Heart left ventricle (tissue), 16 donors: ENCODE measurements at regions not wholly inside any gene's neighbourhood (a gene's known extent, or its start where the extent isn't known, plus 50 kb on each side); places are given as distances from the start of the nearest gene placed in this dataset.
A peak's percentile ranks its signal among the peaks of the same experiment; 100 is the strongest.

Experiments used
- ATAC-seq, 4 donors: fragments of 200-7000 bp; cut with Tn5 transposase; one replicate each; pipeline ENCODE4 v1.9.1; 2020 to 2022; ENCODE audit warnings: moderate library complexity in 4 of 4, mild to moderate bottlenecking in 3 of 4, moderate number of reproducible peaks in 1 of 4
- DNase-seq, 5 donors: peaks; one replicate each; pipeline ENCODE4 v3.0.0-alpha.2; 2020
- H3K27ac ChIP-seq, 12 donors: fragments of 200-600 bp; sonication (generic) in 4 of 12; one replicate each; pipeline versions ENCODE4 v1.5.0 to v1.8.0; 2016 to 2022; ENCODE audit warnings: mild to moderate bottlenecking in 2 of 12
- H3K27me3 ChIP-seq, 9 donors: fragments of 200-600 bp; sonication (generic) in 2 of 9; one replicate each; pipeline versions ENCODE4 v1.5.1 to v1.8.0; 2016 to 2022; ENCODE audit warnings: mild to moderate bottlenecking in 3 of 9
- H3K36me3 ChIP-seq, 9 donors: fragments of 200-600 bp; sonication (generic) in 2 of 9; one replicate each; pipeline versions ENCODE4 v1.5.0 to v1.8.0; 2018 to 2022; ENCODE audit warnings: mild to moderate bottlenecking in 2 of 9
- H3K4me1 ChIP-seq, 12 donors: fragments of 200-600 bp; sonication (generic) in 4 of 12; one replicate each; pipeline versions ENCODE4 v1.5.0 to v1.8.0; 2016 to 2022; ENCODE audit warnings: mild to moderate bottlenecking in 3 of 12
- H3K4me3 ChIP-seq, 12 donors: fragments of 200-600 bp; sonication (generic) in 4 of 12; one replicate each; pipeline versions ENCODE4 v1.5.0 to v1.8.0; 2017 to 2022; ENCODE audit warnings: mild to moderate bottlenecking in 9 of 12, moderate library complexity in 4 of 12
- H3K9me3 ChIP-seq, 12 donors: fragments of 200-600 bp; sonication (generic) in 4 of 12; one replicate each; pipeline versions ENCODE4 v1.5.0 to v1.8.0; 2016 to 2022; ENCODE audit warnings: mild to moderate bottlenecking in 1 of 12
- CTCF ChIP-seq, 12 donors: fragments of 200-600 bp; sonication (generic) in 4 of 12; IDR thresholded peaks; one replicate each; pipeline versions ENCODE4 v1.5.0 to v1.8.0; 2018 to 2022; ENCODE audit warnings: antibody characterized with exemption in 12 of 12, mild to moderate bottlenecking in 5 of 12
- POLR2A ChIP-seq, 2 donors: fragments of 450-650 bp; IDR thresholded peaks; one replicate each; pipeline ENCODE4 v1.6.1; 2017; ENCODE audit warnings: antibody characterized with exemption in 2 of 2, mild to moderate bottlenecking in 2 of 2, moderate library complexity in 2 of 2
- WGBS, 4 donors: extraction: QIAGEN DNeasy Blood & Tissue Kit in 2 of 4; methylation state at CpG; one replicate each; pipeline versions ENCODE4 v1.1.5 to v1.1.7; 2013 to 2018; 5-methylcytosine and 5-hydroxymethylcytosine counted together
- intact Hi-C, 10 donors: fragments of 100-400 bp; cut with DNase I; formaldehyde crosslinking; loops; one replicate each; pipeline versions ENCODE4 v1.11.1 to v1.14.2; 2022
- donor health status: ischemic (EF 13 %, LVEDD 7.1; RV severe dilation, severe dysfunction).
- donor health status: healthy with polysubstance abuse.
- donor health status: DM: no; HTN: yes; CAD: no.
- donor health status: DM: no; HTN: no; CAD: no.
- donor health status: ischemic (EF 25% LVEDD 6.9; RV normal size, moderate dysfunction).
- donor health status: ischemic (EF 25% LVEDD 5.7; RV mildly dilated, moderate dysfunction).
- donor health status: healthy.
- donor health status: DM: yes; HTN: yes; CAD: no.
- donor health status: ischemic (EF 35%, LVEDD 5.7; RV mildly dilated, moderate dysfunction).
- donor health status: nonischemic (EF 11% LVEDD 7.7; RV severe dilation, severe dysfunction).
- donor health status: DM: yes; HTN: yes; CAD: no.
- donor health status: PGD.
- donor health status: ischemic (EF 29% LVEDD 5.4; RV normal size, mild dysfunction).
- donor health status: nonischemic (EF 23%, LVEDD 6.1; RV moderate dilation, normal function).

GRCh38 chr11:106464728-106465127 lies 387.3 kb downstream of the AASDHPPT start:
- intact Hi-C loops: no loop called here
- Histone ChIP-seq H3K36me3 (no peaks in the 10 kb centered on the region), H3K9me3 (no peaks in the 10 kb centered on the region), H3K4me3 (no peak overlapping the region), H3K27me3 (no peaks in the 10 kb centered on the region), H3K4me1 (peaks cover 0 to 11% (median 0%) of the 10 kb centered on the region in 12 donors), H3K27ac (peak overlapping the region in 3 of 12 donors; percentile 5 to 24 (median 13))
- ATAC-seq (no peak), DNase-seq (no peak)
- no peak for TF ChIP-seq POLR2A (IDR thresholded peaks at IDR 0.05)
- no peak for TF ChIP-seq CTCF (IDR thresholded peaks at IDR 0.05)

- no peaks in the 10 kb centered on the region for H3K27me3 ChIP-seq
- no peak for ATAC-seq
- DNase-seq: no peak
- H3K9me3 ChIP-seq: no peaks in the 10 kb centered on the region
- H3K27ac ChIP-seq: peak overlapping the region in 1 of 12 donors; percentile 8
- TF ChIP-seq POLR2A (IDR thresholded peaks at IDR 0.05) (no peak), CTCF (IDR thresholded peaks at IDR 0.05) (no peak)
- intact Hi-C loops: no loop called here
- peaks cover 0 to 11% (median 0%) of the 10 kb centered on the region in 12 donors for H3K4me1 ChIP-seq
- no peak overlapping the region for H3K4me3 ChIP-seq
- no peaks in the 10 kb centered on the region for H3K36me3 ChIP-seq
- WGBS, 4 donors: 60 to 63% (median 61%) methylated on average over 5 of the region's 5 CpGs
These were observed 389.1 kb downstream of the AASDHPPT start for GRCh38 chr11:106466521-106467080.

- Histone ChIP-seq H3K36me3 (no peaks in the 10 kb centered on the region), H3K27me3 (no peaks in the 10 kb centered on the region), H3K9me3 (no peaks in the 10 kb centered on the region), H3K27ac (no peak overlapping the region), H3K4me1 (peaks cover 0 to 6% (median 0%) of the 10 kb centered on the region in 12 donors), H3K4me3 (no peak overlapping the region)
- no peak for DNase-seq
- no peak for ATAC-seq
- intact Hi-C loops: no loop called here
- TF ChIP-seq POLR2A (IDR thresholded peaks at IDR 0.05): no peak
- no peak for TF ChIP-seq CTCF (IDR thresholded peaks at IDR 0.05)
These were observed 390.0 kb downstream of the AASDHPPT start for GRCh38 chr11:106467501-106467900.

GRCh38 chr11:106468086-106468485 lies 390.6 kb downstream of the AASDHPPT start:
- 69 to 78% (median 74%) methylated on average over 3 of the region's 3 CpGs for WGBS, 4 donors
- intact Hi-C loops: no loop called here
- Histone ChIP-seq H3K27ac (no peak overlapping the region), H3K27me3 (no peaks in the 10 kb centered on the region), H3K9me3 (no peaks in the 10 kb centered on the region), H3K4me3 (no peak overlapping the region), H3K36me3 (no peaks in the 10 kb centered on the region), H3K4me1 (peaks cover 0 to 5% (median 0%) of the 10 kb centered on the region in 12 donors)
- ATAC-seq (no peak), DNase-seq (no peak)
- TF ChIP-seq POLR2A (IDR thresholded peaks at IDR 0.05) (no peak), CTCF (IDR thresholded peaks at IDR 0.05) (no peak)
